Karpas-422 (cell line): ENCODE measurements at regions not wholly inside any gene's neighbourhood (a gene's known extent, or its start where the extent isn't known, plus 50 kb on each side); places are given as distances from the start of the nearest gene placed in this dataset.
"Not testable (repeated sequence)": the region's sequence is repeated elsewhere in the genome, so short reads cannot be mapped to it uniquely, and the experiment has no call there.

Source experiments
- DNase-seq: peaks from one replicate; pipeline ENCODE4 v3.0.0-alpha.2; 2015
- H2AFZ ChIP-seq: fragments of 200-600 bp; sonication (generic); 2 replicates; pipeline ENCODE4 v1.6.1; 2014; ENCODE audit warnings: antibody characterized with exemption, low read length, mixed read lengths
- H3K27ac ChIP-seq: fragments of 200-600 bp; sonication (generic); 2 replicates; pipeline ENCODE4 v1.5.1; 2014; ENCODE audit warnings: mild to moderate bottlenecking, low read length, moderate library complexity
- H3K27me3 ChIP-seq: fragments of 200-600 bp; sonication (generic); 2 replicates; pipeline ENCODE4 v1.6.1; 2014; ENCODE audit warnings: low read length, mixed read lengths
- H3K36me3 ChIP-seq: fragments of 200-600 bp; sonication (generic); 2 replicates; pipeline ENCODE4 v1.6.1; 2014; ENCODE audit warnings: low read length, mixed read lengths; ENCODE audit not compliant: insufficient read depth
- H3K4me1 ChIP-seq: fragments of 200-600 bp; sonication (generic); 2 replicates; pipeline ENCODE4 v1.6.1; 2014; ENCODE audit warnings: mild to moderate bottlenecking, low read length, mixed read lengths
- H3K4me2 ChIP-seq: fragments of 200-600 bp; sonication (generic); 2 replicates; pipeline ENCODE4 v1.6.1; 2014; ENCODE audit warnings: low read length, low read depth, mild to moderate bottlenecking; ENCODE audit not compliant: poor library complexity, severe bottlenecking
- H3K4me3 ChIP-seq: fragments of 200-600 bp; sonication (generic); 2 replicates; pipeline ENCODE4 v1.5.1; 2014; ENCODE audit warnings: mild to moderate bottlenecking, antibody characterized with exemption, low read length, mixed read lengths
- H3K79me2 ChIP-seq: fragments of 200-600 bp; sonication (generic); 2 replicates; pipeline ENCODE4 v1.6.1; 2014; ENCODE audit warnings: mild to moderate bottlenecking, low read length, mixed read lengths
- H3K9ac ChIP-seq: fragments of 200-600 bp; sonication (generic); 2 replicates; pipeline ENCODE4 v1.6.0; 2014; ENCODE audit warnings: low read length
- H3K9me2 ChIP-seq: fragments of 200-600 bp; sonication (generic), shearing (Covaris generic); replicated peaks from 2 replicates; pipeline ENCODE4 v1.6.0; 2014; ENCODE audit warnings: mild to moderate bottlenecking, low read length, moderate library complexity; ENCODE audit not compliant: insufficient read depth
- H3K9me3 ChIP-seq: fragments of 300-700, 200-600 bp; sonication (generic); 2 replicates; pipeline ENCODE4 v1.6.1; 2014; ENCODE audit warnings: low read length, mixed read lengths
- H4K20me1 ChIP-seq: fragments of 200-600 bp; sonication (generic); 2 replicates; pipeline ENCODE4 v1.6.1; 2014; ENCODE audit warnings: mild to moderate bottlenecking, antibody characterized with exemption, low read length, low read depth; ENCODE audit not compliant: insufficient read depth

DNA sequence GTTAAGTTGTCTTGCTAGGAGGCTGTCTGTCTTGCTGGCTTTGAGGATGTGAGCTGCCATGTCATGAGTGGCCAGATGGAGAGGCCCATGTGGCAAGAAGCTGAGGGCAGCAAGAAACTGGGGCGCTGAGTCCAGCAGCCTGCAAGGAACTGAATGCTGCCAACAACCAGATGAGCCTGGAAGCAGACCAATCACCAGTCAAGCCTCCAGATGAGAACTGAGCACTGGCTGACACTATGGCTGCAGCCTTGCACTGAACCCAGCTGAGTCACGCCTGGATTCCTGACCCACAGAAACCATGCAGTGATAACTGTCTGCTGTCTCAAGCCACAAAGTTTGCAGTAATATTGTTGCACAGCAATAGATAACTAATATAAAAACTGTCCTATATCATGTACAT is 104.4 kb downstream of the UNC93B1 start:
- not testable (repeated sequence) for H3K9ac ChIP-seq, H3K36me3 ChIP-seq, DNase-seq, H4K20me1 ChIP-seq, H3K9me3 ChIP-seq, H3K27ac ChIP-seq, H3K27me3 ChIP-seq, H3K79me2 ChIP-seq, H3K4me3 ChIP-seq, H3K4me2 ChIP-seq, H3K9me2 ChIP-seq, H3K4me1 ChIP-seq, H2AFZ ChIP-seq

DNA sequence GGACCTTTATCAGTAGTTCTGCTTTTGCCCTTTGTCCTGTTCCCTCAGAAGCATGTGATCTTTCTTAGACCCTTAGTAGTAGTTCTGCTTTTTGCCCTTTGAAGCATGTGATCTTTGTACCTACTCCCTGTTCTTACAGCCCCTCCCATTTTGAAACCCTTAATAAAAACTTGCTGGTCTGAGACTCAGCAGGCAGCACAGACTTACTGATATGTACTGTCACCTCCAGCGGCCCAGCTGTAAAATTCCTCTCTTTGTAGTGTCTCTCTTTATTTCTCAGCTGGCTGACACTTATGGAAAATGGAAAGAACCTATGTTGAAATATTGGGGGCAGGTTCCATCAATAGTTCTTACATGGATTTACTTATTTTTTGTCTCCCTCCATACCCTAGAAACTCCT is 110.4 kb downstream of the UNC93B1 start:
- H3K36me3 ChIP-seq, H3K9me2 ChIP-seq, H3K9ac ChIP-seq, H3K9me3 ChIP-seq, H3K79me2 ChIP-seq, H3K4me3 ChIP-seq, H3K27ac ChIP-seq, H4K20me1 ChIP-seq, DNase-seq, H3K4me2 ChIP-seq, H2AFZ ChIP-seq, H3K27me3 ChIP-seq, H3K4me1 ChIP-seq: not testable (repeated sequence)

DNA sequence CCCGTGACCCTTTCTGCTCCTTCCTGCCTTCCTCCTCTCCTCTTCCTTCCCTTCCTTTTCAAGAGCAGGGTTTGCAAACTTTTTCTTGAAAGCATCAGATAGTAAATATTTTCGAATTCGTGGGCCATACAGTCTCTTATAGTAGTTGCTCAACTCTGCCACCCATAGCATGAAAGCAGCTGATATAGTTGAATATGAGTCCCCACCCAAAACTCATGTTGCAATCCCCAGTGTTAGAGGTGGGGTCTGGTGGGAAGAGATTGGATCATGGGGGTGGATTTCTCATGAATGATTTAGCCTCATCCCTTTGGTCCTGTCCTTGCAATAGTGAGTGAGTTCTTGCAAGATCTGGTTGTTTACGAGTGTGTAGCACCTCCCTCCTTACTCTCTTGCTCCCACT is 114.3 kb downstream of the UNC93B1 start:
- not testable (repeated sequence) for DNase-seq, H3K9me3 ChIP-seq, H3K27me3 ChIP-seq, H3K4me2 ChIP-seq, H3K79me2 ChIP-seq, H3K36me3 ChIP-seq, H3K27ac ChIP-seq, H3K9ac ChIP-seq, H4K20me1 ChIP-seq, H2AFZ ChIP-seq, H3K9me2 ChIP-seq, H3K4me3 ChIP-seq, H3K4me1 ChIP-seq

DNA sequence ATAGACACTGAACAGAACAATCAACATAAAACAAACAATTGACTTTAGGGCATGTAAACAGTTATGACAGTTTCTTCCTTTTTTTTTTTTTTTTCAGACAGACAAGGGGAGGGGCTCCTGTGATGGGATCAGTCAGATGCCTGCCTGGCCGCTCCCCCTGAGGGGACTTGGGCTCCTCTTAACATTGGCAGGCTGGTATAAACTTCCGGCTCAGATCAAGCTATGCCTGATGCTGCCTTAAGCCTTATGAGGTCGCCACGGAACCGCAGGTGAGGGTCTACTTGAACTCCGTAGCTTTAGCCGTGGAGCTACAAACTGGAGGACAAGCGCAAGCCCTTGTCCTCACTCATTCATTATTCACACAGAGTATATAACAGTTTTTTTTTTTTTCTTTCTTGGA is 115.8 kb downstream of the UNC93B1 start:
- not testable (repeated sequence) for H3K9me2 ChIP-seq, H3K79me2 ChIP-seq, DNase-seq, H4K20me1 ChIP-seq, H3K27me3 ChIP-seq, H3K36me3 ChIP-seq, H3K9me3 ChIP-seq, H3K9ac ChIP-seq, H3K4me1 ChIP-seq, H3K27ac ChIP-seq, H3K4me2 ChIP-seq, H2AFZ ChIP-seq, H3K4me3 ChIP-seq

DNA sequence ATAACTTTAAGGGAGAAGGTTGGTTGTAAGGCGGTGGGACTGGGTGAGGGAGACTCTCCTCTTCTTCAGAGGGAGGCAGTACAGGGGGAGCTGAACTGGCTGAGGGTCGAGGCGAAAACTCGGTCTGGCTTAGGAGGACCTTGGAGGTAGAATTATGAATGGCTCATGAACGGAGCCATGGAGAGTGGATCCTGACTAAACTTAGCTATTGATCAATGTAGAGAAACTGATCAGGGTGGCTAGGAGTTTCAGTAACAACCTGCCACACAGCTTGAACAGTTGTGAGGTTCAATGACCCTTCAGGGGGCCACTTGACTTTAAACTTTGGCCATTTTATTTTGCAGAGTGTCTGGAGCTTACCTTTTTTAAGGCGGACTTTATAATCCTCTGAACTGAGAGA is 117.2 kb downstream of the UNC93B1 start:
- not testable (repeated sequence) for H3K79me2 ChIP-seq, DNase-seq, H3K4me2 ChIP-seq, H3K27me3 ChIP-seq, H2AFZ ChIP-seq, H4K20me1 ChIP-seq, H3K4me3 ChIP-seq, H3K9me3 ChIP-seq, H3K27ac ChIP-seq, H3K9ac ChIP-seq, H3K4me1 ChIP-seq, H3K36me3 ChIP-seq, H3K9me2 ChIP-seq

DNA sequence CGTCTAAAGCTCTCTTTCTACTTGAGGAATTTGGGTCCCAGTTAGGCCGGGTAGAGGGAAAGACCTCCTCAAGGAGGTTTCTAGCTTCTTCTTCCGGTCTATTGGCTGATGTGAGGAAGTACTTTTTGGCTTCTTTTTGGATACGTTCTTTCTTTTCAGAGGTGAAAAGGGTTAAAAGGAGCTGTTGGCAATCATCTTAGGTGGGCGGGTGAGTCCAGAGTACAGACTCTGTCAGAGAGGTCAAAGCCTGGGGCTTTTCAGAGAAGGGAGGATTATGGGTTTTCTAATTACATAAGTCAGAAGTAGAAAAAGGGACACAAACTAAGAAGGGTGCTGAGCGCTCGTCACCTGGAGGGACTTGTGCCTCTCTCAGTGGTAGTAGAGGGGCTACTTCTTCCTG is 117.7 kb downstream of the UNC93B1 start:
- not testable (repeated sequence) for H3K4me3 ChIP-seq, H3K36me3 ChIP-seq, H3K4me1 ChIP-seq, H3K9ac ChIP-seq, H3K27ac ChIP-seq, DNase-seq, H4K20me1 ChIP-seq, H3K27me3 ChIP-seq, H3K9me2 ChIP-seq, H3K4me2 ChIP-seq, H2AFZ ChIP-seq, H3K9me3 ChIP-seq, H3K79me2 ChIP-seq

DNA sequence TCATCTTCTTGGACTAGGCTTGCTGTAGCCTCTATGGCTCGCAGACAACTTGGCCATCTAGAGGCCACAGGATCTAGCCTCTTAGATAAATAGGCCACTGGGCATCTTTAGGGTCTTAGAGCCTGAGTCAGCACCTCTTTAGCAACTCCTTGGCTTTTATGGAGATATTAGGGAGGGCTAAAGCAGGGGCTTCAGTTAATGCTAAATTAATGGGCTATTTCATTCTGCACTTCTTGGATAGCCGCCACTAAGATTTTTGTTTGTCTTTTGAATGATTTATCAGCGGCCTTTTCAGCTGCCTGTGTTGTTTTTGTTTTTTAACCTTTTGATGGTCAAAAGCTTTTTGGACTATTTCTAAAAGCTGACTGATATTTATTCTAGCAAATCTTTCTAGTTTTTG is 118.3 kb downstream of the UNC93B1 start:
- not testable (repeated sequence) for H3K9ac ChIP-seq, H3K4me1 ChIP-seq, H3K4me2 ChIP-seq, DNase-seq, H3K27me3 ChIP-seq, H3K9me2 ChIP-seq, H3K9me3 ChIP-seq, H3K79me2 ChIP-seq, H2AFZ ChIP-seq, H3K4me3 ChIP-seq, H3K36me3 ChIP-seq, H3K27ac ChIP-seq, H4K20me1 ChIP-seq

DNA sequence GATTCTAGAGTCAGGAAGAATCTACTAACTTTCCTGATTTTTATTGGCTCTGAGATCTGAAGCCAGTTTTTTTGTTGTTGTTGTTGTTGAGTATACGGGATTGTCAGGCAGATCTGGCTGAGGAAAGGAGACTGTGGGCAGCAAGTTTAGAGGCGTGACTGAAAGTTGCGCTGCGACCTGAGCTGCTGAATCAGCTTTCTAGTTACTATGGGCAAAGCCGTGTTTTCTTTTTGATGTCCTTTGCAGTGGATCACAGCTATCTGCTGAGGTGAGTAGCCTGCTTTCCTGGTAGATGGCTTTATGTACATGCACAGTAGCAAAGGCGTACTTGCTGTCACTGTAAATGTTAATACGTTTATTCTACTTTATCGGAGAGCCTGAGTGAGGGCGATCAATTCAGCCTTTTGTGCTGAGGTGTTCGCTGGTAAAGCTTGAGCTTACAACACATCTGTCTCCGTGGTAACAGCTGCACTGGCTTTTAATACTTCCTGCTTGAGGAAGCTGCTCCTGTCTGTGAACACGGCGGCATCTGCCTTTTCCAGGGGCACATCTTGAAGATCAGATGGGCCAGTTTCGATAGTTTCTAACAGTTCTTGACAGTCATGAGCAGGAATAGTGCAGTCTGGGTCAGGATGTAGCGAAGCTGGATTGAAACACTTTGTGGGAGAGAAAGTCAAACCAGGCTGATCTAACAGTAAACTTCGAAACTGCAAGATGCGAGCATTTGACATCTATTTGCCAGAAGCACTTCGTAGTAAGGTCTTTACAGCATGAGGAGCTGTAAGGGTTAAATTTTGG is 118.9 kb downstream of the UNC93B1 start:
- not testable (repeated sequence) for H2AFZ ChIP-seq, H4K20me1 ChIP-seq, H3K36me3 ChIP-seq, H3K4me3 ChIP-seq, H3K9me2 ChIP-seq, DNase-seq, H3K9ac ChIP-seq, H3K27ac ChIP-seq, H3K27me3 ChIP-seq, H3K4me1 ChIP-seq, H3K9me3 ChIP-seq, H3K79me2 ChIP-seq
- H3K4me2 ChIP-seq, result peak overlapping the region; percentile 23
